Activated CD8-positive, alpha-beta memory T cell treated with anti-CD3 and anti-CD28 coated beads for 4 hours (primary cell): ENCODE measurements at regions not wholly inside any gene's neighbourhood (a gene's known extent, or its start where the extent isn't known, plus 50 kb on each side); places are given as distances from the start of the nearest gene placed in this dataset.

Source experiments
- DNase-seq, 2 donors: peaks; one replicate each; pipeline ENCODE4 v3.0.0-alpha.2; 2020; ENCODE audit warnings: low read depth in 2 of 2

- no peak for DNase-seq
These were observed 61.6 kb downstream of the LSM5 start for GRCh38 chr7:32428546-32428945.

GRCh38 chr7:32427769-32428291 lies 62.4 kb downstream of the LSM5 start:
- DNase-seq: peak in 1 of 2 donors; percentile 11

GRCh38 chr7:32416846-32417245 lies 73.3 kb downstream of the LSM5 start:
- no peak for DNase-seq

GRCh38 chr7:32415936-32416335 lies 74.2 kb downstream of the LSM5 start:
- no peak for DNase-seq

GRCh38 chr7:32415519-32415918 lies 74.7 kb downstream of the LSM5 start:
- DNase-seq: no peak

GRCh38 chr7:32412471-32412870 lies 77.7 kb downstream of the LSM5 start:
- no peak for DNase-seq

GRCh38 chr7:32410545-32410944 lies 79.6 kb downstream of the LSM5 start:
- DNase-seq: no peak

GRCh38 chr7:32406386-32406785 lies 83.8 kb downstream of the LSM5 start:
- DNase-seq: no peak

- DNase-seq: no peak
These were observed 86.5 kb downstream of the LSM5 start for GRCh38 chr7:32403463-32404229.

- no peak for DNase-seq
These were observed 89.5 kb downstream of the LSM5 start for GRCh38 chr7:32400676-32401075.

- DNase-seq: no peak
These were observed 90.9 kb downstream of the LSM5 start for GRCh38 chr7:32399311-32399710.

- no peak for DNase-seq
These were observed 95.0 kb downstream of the LSM5 start for GRCh38 chr7:32395168-32395567.

- no peak for DNase-seq
These were observed 96.3 kb downstream of the LSM5 start for GRCh38 chr7:32393861-32394260.

- DNase-seq: no peak
These were observed 100.0 kb downstream of the LSM5 start for GRCh38 chr7:32390210-32390609.

- no peak for DNase-seq
These were observed 104.7 kb downstream of the LSM5 start for GRCh38 chr7:32385316-32385956.

- no peak for DNase-seq
These were observed 109.1 kb downstream of the LSM5 start for GRCh38 chr7:32381024-32381601.

GRCh38 chr7:32379510-32380112 lies 110.6 kb downstream of the LSM5 start:
- DNase-seq: no peak

GRCh38 chr7:32378988-32379387 lies 111.2 kb downstream of the LSM5 start:
- no peak for DNase-seq

- DNase-seq: no peak
These were observed 125.6 kb downstream of the LSM5 start for GRCh38 chr7:32364581-32364980.

GRCh38 chr7:32360127-32360526 lies 130.1 kb downstream of the LSM5 start:
- no peak for DNase-seq

- no peak for DNase-seq
These were observed 132.5 kb downstream of the LSM5 start for GRCh38 chr7:32357535-32358277.
